ENCODE measurements at regions not wholly inside any gene's neighbourhood (a gene's known extent, or its start where the extent isn't known, plus 50 kb on each side); places are given as distances from the start of the nearest gene placed in this dataset.
A peak's percentile ranks its signal among the peaks of the same experiment; 100 is the strongest.
"Not testable (repeated sequence)": the region's sequence is repeated elsewhere in the genome, so short reads cannot be mapped to it uniquely, and the experiment has no call there.

DNA sequence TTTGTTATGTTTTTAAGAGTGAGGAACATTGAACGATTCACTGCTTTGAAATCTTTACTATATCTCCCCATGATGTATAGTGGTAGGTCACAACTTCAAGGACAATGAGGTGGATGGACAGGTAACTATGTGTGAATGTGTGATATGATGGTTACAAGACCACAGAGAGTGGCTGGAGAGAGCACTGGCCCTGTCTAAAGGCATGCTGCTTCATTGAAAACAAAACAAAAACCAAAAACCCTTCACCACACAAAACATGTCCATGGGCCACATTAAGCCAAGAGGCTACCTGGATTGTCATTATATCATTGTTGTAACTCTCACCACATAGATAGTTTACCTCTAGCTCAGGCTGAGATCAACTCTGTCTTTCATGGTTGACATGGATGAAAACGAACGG, 180.6 kb upstream of the TENT5A start:
- no peak for DNase-seq (ENCODE audit: low read depth)
- TF ChIP-seq, protein P1, sequence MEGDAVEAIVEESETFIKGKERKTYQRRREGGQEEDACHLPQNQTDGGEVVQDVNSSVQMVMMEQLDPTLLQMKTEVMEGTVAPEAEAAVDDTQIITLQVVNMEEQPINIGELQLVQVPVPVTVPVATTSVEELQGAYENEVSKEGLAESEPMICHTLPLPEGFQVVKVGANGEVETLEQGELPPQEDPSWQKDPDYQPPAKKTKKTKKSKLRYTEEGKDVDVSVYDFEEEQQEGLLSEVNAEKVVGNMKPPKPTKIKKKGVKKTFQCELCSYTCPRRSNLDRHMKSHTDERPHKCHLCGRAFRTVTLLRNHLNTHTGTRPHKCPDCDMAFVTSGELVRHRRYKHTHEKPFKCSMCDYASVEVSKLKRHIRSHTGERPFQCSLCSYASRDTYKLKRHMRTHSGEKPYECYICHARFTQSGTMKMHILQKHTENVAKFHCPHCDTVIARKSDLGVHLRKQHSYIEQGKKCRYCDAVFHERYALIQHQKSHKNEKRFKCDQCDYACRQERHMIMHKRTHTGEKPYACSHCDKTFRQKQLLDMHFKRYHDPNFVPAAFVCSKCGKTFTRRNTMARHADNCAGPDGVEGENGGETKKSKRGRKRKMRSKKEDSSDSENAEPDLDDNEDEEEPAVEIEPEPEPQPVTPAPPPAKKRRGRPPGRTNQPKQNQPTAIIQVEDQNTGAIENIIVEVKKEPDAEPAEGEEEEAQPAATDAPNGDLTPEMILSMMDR (IDR thresholded peaks at IDR 0.05; ENCODE audit: low read length, missing control alignments): no peak
- no peak overlapping the region for H3K4me3 ChIP-seq (replicated peaks; ENCODE audit: low read depth, low read length)

GRCh38 chr6:81932448-81932847, 180.0 kb upstream of the TENT5A start:
- DNase-seq (ENCODE audit: low read depth); H3K4me3 ChIP-seq (replicated peaks; ENCODE audit: low read depth, low read length): not testable (repeated sequence)

DNA sequence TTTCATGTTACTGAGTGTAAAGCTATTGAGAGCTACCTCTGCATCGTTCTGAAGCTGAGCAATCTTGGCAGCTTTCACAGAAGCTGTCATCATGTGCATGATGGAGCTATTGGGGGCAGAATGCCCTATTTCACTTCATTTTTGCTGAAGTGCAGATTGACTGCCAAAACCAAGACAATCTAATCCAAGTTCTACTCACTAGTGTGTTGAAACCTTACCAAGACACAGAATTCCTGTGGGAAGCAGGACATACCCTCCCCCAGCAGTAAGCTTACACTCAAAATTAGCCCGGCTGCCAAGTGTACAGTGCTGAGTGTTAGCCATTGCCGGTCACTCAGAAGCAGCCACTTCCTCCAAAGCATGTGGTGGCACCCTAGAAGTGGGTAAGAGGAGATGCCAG, 177.3 kb upstream of the TENT5A start:
- DNase-seq (ENCODE audit: low read depth): peak; percentile 82
- no peak overlapping the region for H3K4me3 ChIP-seq (replicated peaks; ENCODE audit: low read depth, low read length)
- TF ChIP-seq, protein P1 (IDR thresholded peaks at IDR 0.05; ENCODE audit: low read length, missing control alignments): no peak

DNA sequence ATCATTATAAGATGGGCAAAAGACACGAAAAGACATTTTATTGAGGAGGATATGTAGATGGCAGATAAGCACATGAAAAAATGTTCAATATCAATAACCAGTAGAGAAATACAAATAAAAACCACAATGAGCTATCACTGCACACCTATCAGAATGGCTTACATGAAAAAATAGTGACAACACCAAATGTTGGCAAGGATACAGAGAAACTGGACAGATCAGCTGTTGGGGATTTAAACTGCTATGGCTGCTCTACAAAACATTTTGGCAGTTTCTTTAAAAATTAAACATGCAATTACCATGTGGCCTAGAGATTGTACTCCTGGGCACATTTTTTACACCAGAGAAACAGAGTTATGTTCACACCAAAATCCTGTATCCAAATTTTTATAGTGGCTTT, 172.7 kb upstream of the TENT5A start:
- H3K4me3 ChIP-seq (replicated peaks; ENCODE audit: low read depth, low read length): no peak overlapping the region
- TF ChIP-seq, protein P1 (IDR thresholded peaks at IDR 0.05; ENCODE audit: low read length, missing control alignments): no peak
- no peak for DNase-seq (ENCODE audit: low read depth)

DNA sequence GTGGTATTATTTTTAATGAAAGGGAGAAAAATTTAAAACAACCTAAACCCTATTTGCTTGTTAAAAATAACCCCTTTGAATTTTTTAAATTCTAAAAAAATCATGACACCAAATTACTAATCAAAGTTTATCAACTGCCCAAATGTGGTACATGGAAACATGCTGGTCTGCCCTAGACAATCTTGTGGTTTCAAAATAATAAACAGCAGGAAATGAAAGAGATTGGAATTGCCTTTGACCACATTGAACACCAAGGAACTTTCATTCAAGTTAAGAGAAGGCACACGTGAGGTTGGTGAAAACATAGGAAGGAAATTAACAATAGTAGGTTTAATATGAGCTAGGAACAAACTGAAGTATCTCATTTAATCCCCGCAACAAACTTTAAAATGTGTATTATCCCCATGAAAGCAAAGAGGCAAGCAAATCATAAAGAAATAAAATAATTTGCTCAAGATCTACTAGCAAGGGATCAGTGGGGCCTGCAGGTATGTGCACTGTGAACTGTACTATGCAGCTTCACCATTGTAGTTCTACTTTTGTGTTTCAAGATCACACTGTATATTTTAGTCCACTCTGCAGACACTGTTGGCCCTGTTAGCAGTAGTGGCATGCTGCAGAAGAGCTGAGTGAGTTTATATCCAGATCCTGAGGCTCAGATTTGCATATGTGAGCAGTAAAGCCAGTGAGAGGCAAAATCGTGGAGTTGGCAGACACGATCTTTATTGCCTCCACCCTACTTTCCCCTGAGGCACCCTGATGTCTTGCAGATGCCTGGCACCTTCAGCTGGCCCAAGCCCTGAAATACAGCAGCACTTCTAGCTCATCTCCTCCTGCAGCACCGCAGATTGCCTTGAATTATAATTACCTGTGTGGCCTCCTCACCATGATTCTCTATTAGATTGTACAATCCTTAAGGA, 157.8 kb upstream of the TENT5A start:
- no peak overlapping the region for H3K4me3 ChIP-seq (replicated peaks; ENCODE audit: low read depth, low read length)
- no peak for DNase-seq (ENCODE audit: low read depth)
- TF ChIP-seq, protein P1 (IDR thresholded peaks at IDR 0.05; ENCODE audit: low read length, missing control alignments): no peak

DNA sequence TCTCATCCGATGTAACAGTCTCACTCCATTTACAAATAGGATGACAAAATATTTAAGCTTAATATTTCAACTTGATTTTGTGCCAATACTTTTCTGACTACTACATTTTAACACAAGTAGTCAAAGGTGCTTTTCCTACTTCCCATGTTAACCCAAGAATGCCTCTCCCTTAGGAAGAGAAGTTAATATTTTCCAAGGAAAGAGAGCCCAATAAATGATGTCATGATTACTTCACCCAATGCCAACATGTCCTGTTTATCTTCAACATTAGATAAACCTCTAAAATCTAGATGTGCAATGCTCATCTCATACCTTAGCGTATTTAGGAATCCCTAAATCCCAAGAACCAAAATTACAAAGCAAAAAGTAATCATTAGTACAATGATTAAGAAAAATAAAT, 156.7 kb upstream of the TENT5A start:
- TF ChIP-seq, protein P1 (IDR thresholded peaks at IDR 0.05; ENCODE audit: low read length, missing control alignments): no peak
- no peak for DNase-seq (ENCODE audit: low read depth)

GRCh38 chr6:81906709-81907204, 154.3 kb upstream of the TENT5A start:
- H3K4me3 ChIP-seq (replicated peaks; ENCODE audit: low read depth, low read length): no peak overlapping the region
- TF ChIP-seq, protein P1 (IDR thresholded peaks at IDR 0.05; ENCODE audit: low read length, missing control alignments): no peak
- no peak for DNase-seq (ENCODE audit: low read depth)

More for the DNA sequence above, 156.7 kb upstream of the TENT5A start:
- H3K4me3 ChIP-seq (replicated peaks; ENCODE audit: low read depth, low read length): no peak overlapping the region
